Chondrocyte (in vitro differentiated cells): ENCODE measurements at regions not wholly inside any gene's neighbourhood (a gene's known extent, or its start where the extent isn't known, plus 50 kb on each side); places are given as distances from the start of the nearest gene placed in this dataset.

ENCODE experiments used
- DNase-seq: peaks from one replicate; pipeline ENCODE4 v3.0.0; 2021; ENCODE audit warnings: mixed read lengths, low spot score
- H3K27ac Mint-ChIP-seq: one replicate; pipeline ENCODE4 v1.8.0; 2021; ENCODE audit warnings: mild to moderate bottlenecking, moderate library complexity, mixed read lengths; ENCODE audit not compliant: unreplicated experiment
- H3K27me3 Mint-ChIP-seq: 2 replicates; pipeline ENCODE4 v1.8.0; 2021; ENCODE audit warnings: low read depth, mixed read lengths
- H3K36me3 Mint-ChIP-seq: 2 replicates; pipeline ENCODE4 v1.8.0; 2021; ENCODE audit warnings: low read depth, mixed read lengths
- H3K4me1 Mint-ChIP-seq: 2 replicates; pipeline ENCODE4 v1.8.0; 2021; ENCODE audit warnings: low read depth, mild to moderate bottlenecking, mixed read lengths
- H3K4me3 Mint-ChIP-seq: one replicate; pipeline ENCODE4 v1.8.0; 2021; ENCODE audit warnings: mild to moderate bottlenecking, moderate library complexity, mixed read lengths; ENCODE audit not compliant: unreplicated experiment
- H3K9me3 Mint-ChIP-seq: 2 replicates; pipeline ENCODE4 v1.8.0; 2021; ENCODE audit warnings: low read depth, mixed read lengths
- CTCF ChIP-seq: fragments of 200-600 bp; sonication (generic); IDR thresholded peaks from 2 replicates; pipeline ENCODE4 v1.5.0; 2021; ENCODE audit warnings: antibody characterized with exemption, mild to moderate bottlenecking, moderate library complexity

GRCh38 chr1:244336232-244336899 is 115.3 kb downstream of the ADSS2 start:
- no peak overlapping the region for H3K4me3 Mint-ChIP-seq
- peaks cover 1% of the 10 kb centered on the region for H3K4me1 Mint-ChIP-seq
- TF ChIP-seq CTCF: no peak
- no peaks in the 10 kb centered on the region for H3K9me3 Mint-ChIP-seq
- peaks cover 1% of the 10 kb centered on the region for H3K27me3 Mint-ChIP-seq
- no peaks in the 10 kb centered on the region for H3K36me3 Mint-ChIP-seq
- no peak overlapping the region for H3K27ac Mint-ChIP-seq
- no peak for DNase-seq

- Mint-ChIP-seq H3K27me3 (peaks cover 1% of the 10 kb centered on the region), H3K4me3 (no peak overlapping the region), H3K27ac (no peak overlapping the region), H3K4me1 (peaks cover 7% of the 10 kb centered on the region), H3K9me3 (no peaks in the 10 kb centered on the region), H3K36me3 (no peaks in the 10 kb centered on the region)
- no peak for DNase-seq
- no peak for TF ChIP-seq CTCF
Measured at GRCh38 chr1:244337839-244338238, 113.9 kb downstream of the ADSS2 start.

- H3K4me1 Mint-ChIP-seq: peaks cover 7% of the 10 kb centered on the region
- no peak for DNase-seq
- H3K27ac Mint-ChIP-seq: no peak overlapping the region
- peaks cover 1% of the 10 kb centered on the region for H3K27me3 Mint-ChIP-seq
- no peak overlapping the region for H3K4me3 Mint-ChIP-seq
- no peak for TF ChIP-seq CTCF
- no peaks in the 10 kb centered on the region for H3K9me3 Mint-ChIP-seq
- no peaks in the 10 kb centered on the region for H3K36me3 Mint-ChIP-seq
Measured at GRCh38 chr1:244339073-244339692, 112.5 kb downstream of the ADSS2 start.

- Mint-ChIP-seq H3K36me3 (no peaks in the 10 kb centered on the region), H3K27ac (no peak overlapping the region), H3K9me3 (no peaks in the 10 kb centered on the region), H3K4me3 (no peak overlapping the region), H3K4me1 (peaks cover 7% of the 10 kb centered on the region), H3K27me3 (no peaks in the 10 kb centered on the region)
- DNase-seq: no peak
- TF ChIP-seq CTCF: no peak
Measured at GRCh38 chr1:244339776-244340175, 111.9 kb downstream of the ADSS2 start.

GRCh38 chr1:244340396-244340795 is 111.3 kb downstream of the ADSS2 start:
- DNase-seq: no peak
- no peak for TF ChIP-seq CTCF
- Mint-ChIP-seq H3K36me3 (no peaks in the 10 kb centered on the region), H3K27me3 (no peaks in the 10 kb centered on the region), H3K4me1 (peaks cover 7% of the 10 kb centered on the region), H3K9me3 (no peaks in the 10 kb centered on the region), H3K27ac (no peak overlapping the region), H3K4me3 (no peak overlapping the region)
